Breast epithelium (tissue), 4 donors: ENCODE measurements at regions not wholly inside any gene's neighbourhood (a gene's known extent, or its start where the extent isn't known, plus 50 kb on each side); places are given as distances from the start of the nearest gene placed in this dataset.

Source experiments
- DNase-seq, 2 donors: peaks; one replicate each; pipeline ENCODE4 v3.0.0-alpha.2; 2019; ENCODE audit warnings: low spot score in 2 of 2
- H3K27ac ChIP-seq, 2 donors: fragments of 200-600 bp; sonication (generic) in 1 of 2; one replicate each; pipeline ENCODE4 v1.5.1; 2016 to 2019; ENCODE audit warnings: mild to moderate bottlenecking in 1 of 2
- H3K27me3 ChIP-seq, 2 donors: fragments of 200-600 bp; sonication (generic) in 1 of 2; one replicate each; pipeline versions ENCODE4 v1.5.1 to v1.6.0; 2017 to 2019; ENCODE audit warnings: control low read depth in 1 of 2, mild to moderate bottlenecking in 1 of 2
- H3K36me3 ChIP-seq: fragments of 200-600 bp; one replicate; pipeline ENCODE4 v1.5.1; 2019
- H3K4me1 ChIP-seq, 2 donors: fragments of 200-600 bp; sonication (generic); one replicate each; pipeline ENCODE4 v1.5.1; 2016 to 2019; ENCODE audit warnings: control low read depth in 1 of 2
- H3K4me3 ChIP-seq, 3 donors: fragments of 200-600 bp; sonication (generic); 1 replicate in 2 of 3; 2 replicates in 1 of 3; pipeline ENCODE4 v1.5.1; 2016 to 2019; ENCODE audit warnings: mild to moderate bottlenecking in 3 of 3, moderate library complexity in 2 of 3
- H3K9me3 ChIP-seq, 2 donors: fragments of 200-600 bp; sonication (generic) in 1 of 2; one replicate each; pipeline ENCODE4 v1.5.1; 2016 to 2019; ENCODE audit warnings: control low read depth in 1 of 2
- POLR2A ChIP-seq: fragments of 450-650 bp; IDR thresholded peaks from one replicate; pipeline ENCODE4 v1.6.1; 2016; ENCODE audit warnings: antibody characterized with exemption, mild to moderate bottlenecking, moderate library complexity
- POLR2AphosphoS5 ChIP-seq, 3 donors: sonication (generic); formaldehyde crosslinking; IDR thresholded peaks; one replicate each; pipeline ENCODE4 v1.6.1; 2017; ENCODE audit warnings: antibody characterized with exemption in 3 of 3
- intact Hi-C: fragments of 100-400 bp; cut with DNase I; formaldehyde crosslinking; loops from one replicate; pipeline ENCODE4 v1.15.1; 2023; ENCODE audit warnings: low total_unique reads
- TF ChIP-seq, protein P1 (sequence below), 3 donors: fragments of 450-650 bp; IDR thresholded peaks; one replicate each; pipeline ENCODE4 v1.5.1; 2016 to 2017; ENCODE audit warnings: antibody characterized with exemption in 3 of 3, mild to moderate bottlenecking in 3 of 3, moderate library complexity in 3 of 3

DNA sequence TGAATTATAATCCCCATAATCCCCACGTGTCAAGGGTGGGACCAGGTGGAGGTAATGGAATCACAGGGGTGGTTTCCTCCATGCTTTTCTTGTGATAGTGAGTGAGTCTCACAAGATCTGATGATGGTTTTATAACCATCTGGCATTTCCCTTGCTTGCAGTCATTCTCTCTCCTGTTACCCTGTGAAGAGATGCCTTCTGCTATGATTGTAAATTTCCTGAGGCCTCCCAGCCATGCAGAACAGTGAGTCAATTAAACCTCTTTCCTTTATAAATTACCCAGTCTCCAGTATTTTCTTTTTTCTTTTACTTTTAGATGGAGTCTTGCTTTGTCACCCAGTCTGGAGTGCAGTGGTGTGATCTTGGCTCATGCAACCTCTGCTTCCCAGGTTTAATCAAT is 182.7 kb upstream of the SEMA6A start:
- Histone ChIP-seq H3K4me1 (no peaks in the 10 kb centered on the region), H3K27ac (no peak overlapping the region), H3K9me3 (no peaks in the 10 kb centered on the region), H3K4me3 (no peak overlapping the region), H3K36me3 (no peaks in the 10 kb centered on the region), H3K27me3 (no peaks in the 10 kb centered on the region)
- intact Hi-C loops: no loop called here
- DNase-seq: no peak
- TF ChIP-seq POLR2AphosphoS5 (IDR thresholded peaks at IDR 0.05) (no peak), POLR2A (no peak)
- TF ChIP-seq, protein P1, sequence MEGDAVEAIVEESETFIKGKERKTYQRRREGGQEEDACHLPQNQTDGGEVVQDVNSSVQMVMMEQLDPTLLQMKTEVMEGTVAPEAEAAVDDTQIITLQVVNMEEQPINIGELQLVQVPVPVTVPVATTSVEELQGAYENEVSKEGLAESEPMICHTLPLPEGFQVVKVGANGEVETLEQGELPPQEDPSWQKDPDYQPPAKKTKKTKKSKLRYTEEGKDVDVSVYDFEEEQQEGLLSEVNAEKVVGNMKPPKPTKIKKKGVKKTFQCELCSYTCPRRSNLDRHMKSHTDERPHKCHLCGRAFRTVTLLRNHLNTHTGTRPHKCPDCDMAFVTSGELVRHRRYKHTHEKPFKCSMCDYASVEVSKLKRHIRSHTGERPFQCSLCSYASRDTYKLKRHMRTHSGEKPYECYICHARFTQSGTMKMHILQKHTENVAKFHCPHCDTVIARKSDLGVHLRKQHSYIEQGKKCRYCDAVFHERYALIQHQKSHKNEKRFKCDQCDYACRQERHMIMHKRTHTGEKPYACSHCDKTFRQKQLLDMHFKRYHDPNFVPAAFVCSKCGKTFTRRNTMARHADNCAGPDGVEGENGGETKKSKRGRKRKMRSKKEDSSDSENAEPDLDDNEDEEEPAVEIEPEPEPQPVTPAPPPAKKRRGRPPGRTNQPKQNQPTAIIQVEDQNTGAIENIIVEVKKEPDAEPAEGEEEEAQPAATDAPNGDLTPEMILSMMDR (IDR thresholded peaks at IDR 0.05): no peak

DNA sequence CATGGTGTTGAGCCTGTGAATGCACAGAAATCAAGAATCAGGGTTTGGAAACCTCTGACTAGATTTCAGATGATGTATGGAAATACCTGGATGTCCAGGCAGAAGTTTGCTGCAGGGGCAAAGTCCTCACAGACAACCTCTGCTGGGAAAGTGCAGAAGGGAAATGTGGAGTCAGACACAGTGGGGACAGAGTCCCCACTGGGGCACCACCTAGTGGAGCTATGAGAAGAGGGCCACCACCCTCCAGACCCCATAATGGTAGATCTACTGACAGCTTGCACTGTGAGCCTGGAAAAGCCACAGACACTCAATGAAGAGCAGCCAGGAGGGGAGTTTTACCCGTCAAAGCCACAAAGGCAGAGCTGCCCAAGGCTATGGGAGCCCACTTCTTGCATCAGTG is 181.9 kb upstream of the SEMA6A start:
- TF ChIP-seq, protein P1 (IDR thresholded peaks at IDR 0.05): no peak
- no peak for TF ChIP-seq POLR2A
- no peak for TF ChIP-seq POLR2AphosphoS5 (IDR thresholded peaks at IDR 0.05)
- Histone ChIP-seq H3K4me3 (no peak overlapping the region), H3K36me3 (no peaks in the 10 kb centered on the region), H3K27ac (no peak overlapping the region), H3K27me3 (no peaks in the 10 kb centered on the region), H3K4me1 (no peaks in the 10 kb centered on the region), H3K9me3 (no peaks in the 10 kb centered on the region)
- intact Hi-C loops: no loop called here
- DNase-seq: no peak

DNA sequence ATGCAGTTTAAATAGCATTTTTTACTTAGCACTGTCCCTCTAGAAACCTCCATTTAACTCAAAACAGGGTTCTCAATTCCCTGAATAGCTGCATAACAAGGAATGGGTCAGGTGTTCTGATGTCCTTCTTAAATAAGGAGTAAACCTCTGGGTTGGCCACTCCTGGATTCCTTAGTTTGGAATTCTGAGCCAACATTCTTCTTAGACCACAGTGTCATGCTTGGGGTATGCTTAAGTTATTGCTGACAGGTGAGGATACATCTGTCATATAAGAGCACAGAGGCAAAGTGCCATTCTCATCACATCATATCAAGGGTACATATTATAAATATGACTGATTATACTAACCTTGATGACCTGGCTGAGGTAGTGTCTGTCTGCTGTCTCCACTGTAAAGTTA is 179.9 kb upstream of the SEMA6A start:
- Histone ChIP-seq H3K9me3 (no peaks in the 10 kb centered on the region), H3K4me3 (no peak overlapping the region), H3K27ac (no peak overlapping the region), H3K36me3 (no peaks in the 10 kb centered on the region), H3K27me3 (no peaks in the 10 kb centered on the region), H3K4me1 (no peaks in the 10 kb centered on the region)
- intact Hi-C loops: no loop called here
- TF ChIP-seq, protein P1 (IDR thresholded peaks at IDR 0.05): no peak
- TF ChIP-seq POLR2AphosphoS5 (IDR thresholded peaks at IDR 0.05) (no peak), POLR2A (no peak)
- no peak for DNase-seq

DNA sequence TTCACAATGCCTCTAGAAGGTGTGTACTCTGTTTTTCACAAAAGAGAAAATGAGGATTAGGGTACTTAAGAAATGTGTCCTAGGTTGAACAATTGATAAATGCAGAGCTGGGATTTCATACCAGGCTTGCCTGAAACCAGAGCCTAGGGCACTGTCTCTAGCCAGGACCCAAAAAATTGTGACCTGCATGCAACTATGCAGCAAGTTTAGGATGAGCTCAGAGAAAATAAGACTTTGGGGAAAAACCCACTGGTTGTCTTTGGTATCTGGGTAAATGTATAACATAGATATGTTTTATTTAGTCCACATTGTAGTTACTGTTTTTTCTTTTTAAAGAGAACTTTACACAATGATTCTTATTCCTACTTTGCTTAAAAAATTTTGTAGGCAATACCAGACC is 177.1 kb upstream of the SEMA6A start:
- TF ChIP-seq POLR2AphosphoS5 (IDR thresholded peaks at IDR 0.05) (no peak), POLR2A (no peak)
- TF ChIP-seq, protein P1 (IDR thresholded peaks at IDR 0.05): no peak
- H3K9me3 ChIP-seq: no peaks in the 10 kb centered on the region
- no peaks in the 10 kb centered on the region for H3K27me3 ChIP-seq
- no peaks in the 10 kb centered on the region for H3K4me1 ChIP-seq
- no peak overlapping the region for H3K4me3 ChIP-seq
- H3K36me3 ChIP-seq: no peaks in the 10 kb centered on the region
- DNase-seq: no peak
- intact Hi-C loops: no loop called here
- no peak overlapping the region for H3K27ac ChIP-seq

DNA sequence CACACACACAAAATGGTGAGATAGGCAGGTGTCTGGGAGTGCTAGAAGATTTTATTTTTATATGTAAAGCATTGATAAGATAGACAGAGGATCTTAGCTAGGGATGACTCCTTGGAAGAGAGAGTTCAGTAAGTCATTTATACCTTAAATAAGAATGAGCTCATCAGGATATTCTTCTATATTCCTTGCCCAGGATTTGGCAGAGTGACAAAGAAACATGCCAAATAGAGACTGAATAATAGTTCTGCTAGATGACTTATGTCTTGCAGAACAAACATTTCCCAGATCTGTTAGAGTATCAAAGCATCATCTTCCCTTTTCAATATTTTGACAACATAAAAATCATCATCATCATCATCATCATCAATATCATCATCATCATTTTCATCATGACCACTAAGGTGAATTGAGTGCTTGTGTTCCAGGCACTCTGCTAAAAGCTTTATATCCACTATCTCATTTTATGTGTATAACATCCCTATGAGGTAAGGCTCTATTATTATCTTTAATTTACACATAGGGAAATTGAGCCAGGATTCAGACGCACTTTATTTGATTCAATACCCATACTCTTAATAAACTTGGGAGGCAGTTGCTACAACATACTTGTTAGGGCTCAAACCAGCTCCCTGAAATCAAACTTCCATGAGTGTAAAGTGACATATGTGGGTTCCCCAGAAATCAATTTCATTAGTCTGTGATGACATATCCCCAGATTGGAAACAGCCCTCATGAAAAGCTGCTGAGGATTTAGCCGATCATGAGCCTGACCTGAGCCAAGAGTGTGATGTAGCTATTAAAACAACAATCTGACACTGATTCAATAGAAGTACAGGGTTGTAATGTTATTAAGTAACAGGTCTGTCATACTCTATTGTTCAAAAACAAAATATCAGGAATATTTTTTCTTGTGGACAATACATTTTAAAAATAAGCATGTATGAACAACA is 176.3 kb upstream of the SEMA6A start:
- Histone ChIP-seq H3K27me3 (no peaks in the 10 kb centered on the region), H3K9me3 (no peaks in the 10 kb centered on the region), H3K4me3 (no peak overlapping the region), H3K27ac (no peak overlapping the region), H3K36me3 (no peaks in the 10 kb centered on the region), H3K4me1 (no peaks in the 10 kb centered on the region)
- no peak for DNase-seq
- TF ChIP-seq, protein P1 (IDR thresholded peaks at IDR 0.05): no peak
- no peak for TF ChIP-seq POLR2A
- no peak for TF ChIP-seq POLR2AphosphoS5 (IDR thresholded peaks at IDR 0.05)
- intact Hi-C loops: no loop called here
